Activated naive CD4-positive, alpha-beta T cell treated with anti-CD3 and anti-CD28 coated beads, Interleukin-2, amount 50 U/mL, for 16 hours (primary cell): ENCODE measurements at regions not wholly inside any gene's neighbourhood (a gene's known extent, or its start where the extent isn't known, plus 50 kb on each side); places are given as distances from the start of the nearest gene placed in this dataset.

ENCODE experiments used
- DNase-seq: peaks from one replicate; pipeline ENCODE4 v3.0.0-alpha.2; 2020

DNA sequence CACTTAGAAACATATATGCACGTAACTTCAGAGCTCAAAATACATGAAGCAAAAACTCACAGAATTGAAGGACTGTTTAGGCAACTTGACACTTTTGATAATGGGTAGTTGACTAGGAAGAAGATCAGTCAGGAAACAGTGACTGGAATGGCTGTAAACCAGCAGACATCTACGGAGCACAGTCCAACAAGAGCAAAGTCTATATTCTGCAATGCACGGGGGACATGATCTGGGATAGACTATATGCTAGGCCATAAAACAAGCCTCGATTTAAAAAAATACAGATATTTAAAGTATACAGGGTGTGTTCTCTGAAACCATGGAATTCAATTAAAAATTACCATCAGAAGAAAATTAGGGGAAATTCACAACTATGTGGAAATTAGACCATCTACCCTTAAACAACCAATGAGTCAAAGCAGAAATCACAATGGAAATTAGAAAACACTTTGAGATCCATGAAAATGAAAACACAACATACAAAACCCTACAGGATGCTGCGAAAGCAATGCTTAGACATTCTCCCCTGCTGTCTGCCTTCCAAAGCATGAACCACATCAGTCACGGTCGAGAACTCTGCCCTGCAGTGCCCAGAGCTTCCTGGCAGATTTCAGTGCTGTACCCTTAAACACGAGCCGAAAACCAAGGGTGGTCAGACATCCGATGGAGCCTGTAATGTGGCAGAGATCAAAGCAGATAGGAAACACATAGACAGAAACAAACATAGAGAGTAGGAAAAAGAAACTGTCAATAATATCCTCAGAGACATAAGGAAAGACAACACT lies 651.9 kb upstream of the HS6ST1 start:
- DNase-seq = no peak

GRCh38 chr2:128973566-128973965 lies 654.9 kb upstream of the HS6ST1 start:
- DNase-seq = no peak

DNA sequence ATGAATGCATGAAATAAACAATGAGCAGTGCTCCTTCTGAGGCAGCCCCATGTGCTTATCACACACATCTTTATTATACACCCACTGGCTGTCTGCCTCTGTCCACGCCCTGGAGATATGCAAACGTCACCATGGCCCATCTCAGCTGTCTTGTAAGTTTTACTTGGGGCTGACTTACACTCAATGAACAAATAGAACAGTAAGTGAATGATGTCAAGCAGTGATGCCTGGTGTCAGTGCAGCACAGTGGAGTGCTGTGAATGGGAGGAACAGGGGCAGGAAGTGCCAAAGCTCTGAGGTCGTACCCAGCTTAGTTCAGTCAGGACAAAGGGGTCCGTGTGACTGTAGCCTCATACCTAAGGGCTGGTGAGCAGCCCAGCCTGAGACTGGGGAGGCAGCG lies 659.5 kb upstream of the HS6ST1 start:
- no peak for DNase-seq

DNA sequence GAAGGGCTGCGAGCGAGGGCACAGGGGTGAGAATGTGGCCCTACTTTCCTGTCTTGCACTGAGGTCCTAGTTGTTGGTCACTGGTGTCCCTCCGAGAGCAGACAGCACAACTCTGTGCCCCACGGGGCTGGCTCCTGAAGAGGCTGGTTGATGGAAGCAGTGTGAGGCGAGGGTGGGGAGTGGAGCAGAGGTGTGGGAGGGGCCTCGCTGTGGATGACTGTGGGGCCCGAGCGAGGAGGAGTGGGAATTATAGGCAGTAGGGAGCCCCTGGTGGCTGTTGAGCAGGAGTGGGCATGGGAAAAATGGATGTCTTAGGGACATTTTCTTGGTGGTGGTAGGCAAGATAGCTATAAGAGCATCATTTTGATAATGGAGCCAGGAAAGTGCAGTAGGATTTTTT lies 660.5 kb upstream of the HS6ST1 start:
- no peak for DNase-seq

GRCh38 chr2:128980475-128980874 lies 661.8 kb upstream of the HS6ST1 start:
- DNase-seq = no peak

DNA sequence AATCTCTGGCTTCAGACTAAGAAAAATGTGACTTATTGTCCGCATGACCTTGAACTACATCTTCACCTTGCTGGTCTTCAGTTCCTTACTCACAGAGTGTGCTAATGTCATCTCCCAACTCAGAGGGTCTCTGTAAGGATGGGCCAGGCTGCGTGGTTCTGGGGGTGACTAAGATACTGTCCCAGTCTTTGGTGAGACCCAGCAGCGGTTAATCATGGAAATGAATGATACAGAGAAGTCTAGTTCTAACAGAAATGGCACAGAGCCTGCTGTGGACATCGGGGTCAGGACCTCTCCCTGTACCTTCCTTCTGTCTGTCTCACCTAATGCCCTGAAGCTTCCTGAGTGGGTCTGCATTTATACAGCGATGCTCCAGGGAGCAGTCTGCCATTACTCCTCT lies 662.7 kb upstream of the HS6ST1 start:
- no peak for DNase-seq

DNA sequence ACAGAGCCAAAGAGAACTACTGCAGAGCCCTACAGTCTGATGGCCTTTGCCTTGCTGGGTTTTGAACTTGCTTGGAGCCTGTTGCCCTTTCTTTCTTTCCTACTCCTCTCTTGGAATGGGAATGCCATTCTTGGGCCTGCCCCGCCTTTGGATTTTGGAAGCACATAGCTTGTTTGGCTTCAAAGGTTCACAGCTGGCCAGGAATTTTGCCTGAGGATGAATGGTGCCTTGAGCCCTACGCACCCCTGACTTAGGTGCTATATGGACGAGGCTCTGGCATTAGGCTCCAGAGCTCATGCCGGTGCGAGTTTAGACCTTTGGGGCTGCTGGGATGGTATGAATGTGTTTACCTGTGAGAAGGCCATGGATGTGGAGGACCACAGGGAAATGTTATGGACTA lies 663.3 kb upstream of the HS6ST1 start:
- no peak for DNase-seq

- DNase-seq = no peak
These were observed 664.0 kb upstream of the HS6ST1 start for GRCh38 chr2:128982670-128983069.

GRCh38 chr2:128983094-128983493 lies 664.4 kb upstream of the HS6ST1 start:
- DNase-seq = no peak

GRCh38 chr2:128984081-128984480 lies 665.4 kb upstream of the HS6ST1 start:
- no peak for DNase-seq

DNA sequence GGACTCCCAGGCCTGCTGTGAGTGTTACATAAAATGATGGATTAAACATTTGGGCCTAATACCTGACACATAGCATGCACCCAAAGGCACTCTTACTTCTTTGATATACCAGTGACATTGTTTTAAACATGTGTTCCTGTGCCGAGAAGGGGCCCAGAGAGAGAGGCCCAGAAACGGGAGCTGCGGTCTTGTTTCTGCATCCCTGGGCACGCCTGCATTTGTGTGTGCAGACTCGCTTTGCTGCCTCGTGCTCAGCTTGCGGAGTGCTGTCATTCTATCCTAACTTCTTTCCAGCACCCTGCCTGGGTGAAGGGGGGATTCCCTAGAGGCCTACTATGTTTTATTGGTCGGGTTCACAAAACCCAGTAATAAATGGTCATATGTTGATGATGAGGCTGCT lies 666.2 kb upstream of the HS6ST1 start:
- no peak for DNase-seq

DNA sequence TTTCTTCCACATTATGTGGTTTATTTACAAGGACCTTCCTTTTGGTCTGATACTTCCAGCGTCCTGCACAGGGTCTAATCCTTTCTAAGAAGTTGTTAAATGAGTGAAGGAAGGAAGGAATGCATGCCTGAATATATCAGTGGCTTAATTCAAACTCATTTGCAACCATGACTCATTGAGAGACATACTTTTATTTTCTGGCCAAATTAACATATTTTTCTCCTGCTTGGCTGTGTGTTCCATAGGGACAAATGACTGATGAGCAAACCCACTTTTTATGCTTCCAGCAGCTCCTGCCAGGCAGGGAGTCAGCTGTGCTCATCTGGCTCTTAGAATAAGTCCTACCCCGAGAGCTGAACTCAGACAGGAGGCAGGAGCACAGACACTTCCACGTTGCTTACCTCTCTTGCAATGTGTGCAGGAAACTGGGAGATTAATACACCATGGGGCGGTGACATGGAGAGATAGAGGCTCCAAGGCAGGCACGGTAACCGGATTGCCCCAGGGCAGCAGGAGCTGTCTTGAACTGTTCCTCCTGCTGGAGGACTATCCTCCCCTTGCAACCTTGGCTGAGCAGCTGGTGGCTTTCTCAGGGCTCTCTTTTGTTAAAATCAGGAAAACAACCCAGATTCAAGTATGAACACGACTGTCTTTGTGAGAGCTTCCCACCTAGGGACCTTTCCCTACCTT lies 667.5 kb upstream of the HS6ST1 start:
- DNase-seq = no peak

GRCh38 chr2:128986867-128987268 lies 668.2 kb upstream of the HS6ST1 start:
- DNase-seq = no peak

- no peak for DNase-seq
These were observed 669.7 kb upstream of the HS6ST1 start for GRCh38 chr2:128988326-128988725.

GRCh38 chr2:128988967-128989366 lies 670.3 kb upstream of the HS6ST1 start:
- DNase-seq = no peak

GRCh38 chr2:128995086-128995485 lies 676.4 kb upstream of the HS6ST1 start:
- no peak for DNase-seq

GRCh38 chr2:128996078-128996477 lies 677.4 kb upstream of the HS6ST1 start:
- DNase-seq = no peak

DNA sequence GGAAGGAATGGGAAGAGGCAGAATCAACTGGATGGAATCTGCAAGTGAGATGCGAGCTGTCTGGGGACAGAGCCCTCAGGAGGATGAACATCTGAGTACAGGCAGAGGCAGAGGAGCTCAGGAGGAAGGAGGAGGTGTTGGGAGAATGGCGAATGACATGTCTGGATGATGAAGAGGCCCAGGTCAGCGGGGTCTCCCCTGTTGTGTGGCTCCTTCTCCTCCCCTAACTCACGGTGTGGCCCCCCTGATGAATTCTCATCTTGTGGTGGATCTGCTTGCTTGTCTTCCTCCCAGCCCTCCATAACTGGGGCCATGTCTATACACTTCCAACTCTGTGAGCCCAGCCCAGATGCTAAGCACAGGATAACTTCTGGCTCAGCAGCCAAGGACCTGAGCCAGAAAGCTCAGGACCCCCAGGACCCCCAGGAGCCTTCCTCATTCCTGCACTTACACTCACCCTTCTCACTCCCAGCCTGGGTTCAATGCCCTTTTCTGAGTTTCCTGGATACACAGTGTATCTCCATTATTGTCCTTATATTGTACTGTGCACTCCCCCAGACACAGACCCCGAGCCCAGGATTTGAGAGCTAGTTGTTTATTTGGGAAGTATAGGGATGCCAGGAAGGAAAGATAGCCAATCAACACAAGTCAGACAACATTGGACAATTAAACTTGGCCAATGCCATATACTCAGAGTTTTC lies 678.6 kb upstream of the HS6ST1 start:
- DNase-seq = no peak

GRCh38 chr2:129001926-129002325 lies 683.3 kb upstream of the HS6ST1 start:
- no peak for DNase-seq

DNA sequence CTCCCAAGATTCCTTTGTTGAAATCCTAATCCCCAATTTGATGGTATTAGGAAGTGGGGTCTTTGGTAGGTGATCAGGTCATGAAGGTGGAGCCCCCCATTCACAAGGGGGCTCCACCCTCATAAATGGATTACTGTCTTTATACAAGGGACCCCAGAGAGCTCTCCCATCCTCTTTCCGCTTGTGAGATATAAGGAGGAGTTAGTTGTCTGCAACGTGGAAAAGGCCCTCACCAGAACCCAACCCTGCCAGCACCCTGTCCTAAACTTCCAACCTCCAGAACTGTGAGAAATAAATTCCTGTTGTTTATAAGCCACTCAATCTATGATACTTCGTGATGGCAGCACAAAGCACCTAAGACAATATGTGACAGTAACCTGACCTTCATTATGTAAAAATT lies 684.1 kb upstream of the HS6ST1 start:
- DNase-seq = no peak

- no peak for DNase-seq
These were observed 685.8 kb upstream of the HS6ST1 start for GRCh38 chr2:129004485-129004884.

DNA sequence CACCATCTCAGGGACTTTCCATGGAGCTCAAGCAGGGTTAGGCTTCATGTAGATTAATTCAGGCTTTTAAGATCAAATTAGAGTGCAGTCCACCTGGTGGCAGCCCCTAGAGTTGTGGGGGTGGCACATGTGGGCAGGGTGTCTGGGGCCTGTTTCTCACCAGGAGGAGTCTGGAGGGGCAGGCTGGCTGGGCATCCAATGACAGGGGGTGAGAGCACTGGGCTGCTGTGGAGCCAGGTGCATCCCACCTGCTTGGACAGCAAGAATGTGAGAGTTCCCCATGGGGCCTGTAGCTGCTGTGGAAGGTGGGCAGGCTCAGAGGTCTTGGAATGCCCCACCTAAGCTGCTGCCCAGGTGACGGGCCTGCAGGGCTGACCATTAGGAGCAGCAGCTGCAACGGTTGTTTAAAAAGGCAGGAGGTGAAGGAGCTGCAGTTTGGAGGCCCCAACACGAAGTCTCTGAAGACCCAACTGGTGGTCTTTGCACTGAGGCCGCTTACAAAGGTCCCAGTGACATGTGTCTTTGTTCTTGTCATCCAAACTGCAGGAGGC lies 686.3 kb upstream of the HS6ST1 start:
- DNase-seq = no peak

- no peak for DNase-seq
These were observed 687.6 kb upstream of the HS6ST1 start for GRCh38 chr2:129006135-129006886.
